CD4-positive, alpha-beta T cell treated with Interleukin-17A for 1 hour (primary cell): ENCODE measurements at regions not wholly inside any gene's neighbourhood (a gene's known extent, or its start where the extent isn't known, plus 50 kb on each side); places are given as distances from the start of the nearest gene placed in this dataset.

Experiments used
- DNase-seq: peaks from one replicate; pipeline ENCODE4 v3.0.0-alpha.2; 2020

DNA sequence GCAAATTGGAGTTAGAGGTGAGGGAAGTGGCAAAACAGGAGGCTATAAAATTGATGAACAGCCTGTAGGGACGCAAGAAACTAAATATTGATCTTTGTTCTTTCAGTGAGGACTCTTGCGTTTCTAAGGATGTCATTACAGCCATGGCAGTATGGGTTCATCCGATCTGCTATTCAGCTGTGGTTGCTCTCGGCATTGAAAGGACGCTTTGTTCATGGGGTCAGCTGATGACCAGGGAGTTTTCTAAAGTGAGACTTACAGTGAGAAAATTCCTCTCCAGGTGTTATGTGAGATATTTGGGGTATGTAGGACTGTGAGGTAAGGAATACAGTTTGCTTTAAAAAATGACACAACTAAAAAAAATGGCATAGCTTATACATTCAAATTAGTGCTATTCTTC lies 52.7 kb upstream of the PELI1 start:
- DNase-seq = no peak

DNA sequence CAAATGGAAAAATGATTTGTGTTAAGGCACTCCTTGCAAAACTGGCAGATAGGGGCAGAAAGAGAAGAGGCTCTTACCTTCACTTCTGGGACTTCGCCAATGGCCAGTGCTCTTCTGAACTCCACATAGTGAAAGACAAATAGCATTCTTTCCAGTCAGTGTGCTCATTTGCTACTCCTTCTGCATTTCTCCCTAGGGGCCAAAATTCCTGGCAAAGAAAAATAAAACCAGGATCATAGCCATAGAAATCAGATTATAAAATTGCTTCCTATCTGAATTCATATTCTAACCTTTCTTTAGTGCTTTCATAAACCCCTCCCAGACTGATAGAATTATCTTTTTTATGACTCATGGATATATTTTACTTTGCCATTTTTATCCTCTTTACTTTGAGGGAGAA lies 56.9 kb upstream of the PELI1 start:
- DNase-seq = no peak

DNA sequence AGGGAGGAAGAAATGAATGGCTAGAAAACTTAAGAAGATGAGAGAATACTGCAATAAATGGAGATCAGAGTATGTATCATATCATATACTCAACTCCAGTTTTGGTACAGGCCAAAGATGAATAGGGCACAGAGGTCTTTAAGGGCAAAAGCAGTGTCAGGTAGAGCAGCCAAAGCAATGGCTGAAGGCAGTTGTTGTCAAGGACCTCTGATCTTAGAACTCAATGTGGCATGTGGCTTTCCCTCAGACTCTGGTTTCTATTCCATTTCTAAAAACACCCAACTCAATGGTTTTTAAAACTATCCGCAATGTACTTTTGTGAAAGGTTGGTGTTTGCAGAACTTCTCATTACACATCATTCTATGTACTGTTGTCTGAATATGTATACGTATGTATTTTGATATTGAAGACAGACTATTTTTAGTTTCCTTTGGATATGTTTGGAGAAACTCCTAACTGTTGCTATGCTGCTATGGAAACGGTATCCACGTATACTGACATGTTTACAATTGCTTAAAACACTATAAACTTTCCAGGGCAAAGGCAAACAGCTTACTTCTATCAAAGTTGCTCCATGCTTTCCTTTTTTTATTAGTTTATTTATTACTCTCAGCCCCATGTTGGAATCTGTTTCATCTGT lies 58.1 kb upstream of the PELI1 start:
- peak; percentile 58 for DNase-seq

DNA sequence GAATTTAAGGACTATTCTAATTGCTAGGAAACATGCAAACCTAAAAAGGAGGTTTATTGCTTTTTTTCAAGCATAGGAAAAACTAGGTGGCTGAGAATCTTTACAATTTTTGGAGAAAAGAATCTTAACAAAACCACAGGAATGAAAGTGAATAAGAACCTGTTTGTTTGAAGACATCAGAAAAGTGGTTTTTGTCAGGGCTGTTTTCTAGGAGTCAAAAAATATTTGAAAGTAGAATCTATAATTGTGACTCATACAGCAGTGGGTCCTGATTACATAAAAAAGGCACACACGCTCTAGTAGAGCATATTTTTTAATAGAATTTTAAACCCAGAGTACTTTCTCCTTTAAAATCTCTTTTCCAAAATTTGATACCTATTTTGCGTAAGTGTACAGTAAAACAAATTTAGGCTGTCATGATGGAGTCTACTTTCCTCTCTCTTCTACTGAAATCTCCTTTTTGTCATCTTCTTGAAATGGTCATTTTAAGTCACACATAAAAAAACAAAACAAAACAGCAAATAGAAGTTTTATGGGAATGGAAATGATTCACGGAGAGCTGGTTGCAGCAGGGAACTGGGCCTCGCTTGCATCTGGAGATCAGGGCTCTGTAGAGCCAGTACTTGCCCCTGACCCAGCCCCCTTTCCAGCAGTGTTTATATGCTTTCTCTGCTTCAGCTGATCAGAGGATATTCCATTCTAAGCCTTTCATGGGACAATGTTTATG lies 59.1 kb upstream of the PELI1 start:
- DNase-seq = peak; percentile 27

DNA sequence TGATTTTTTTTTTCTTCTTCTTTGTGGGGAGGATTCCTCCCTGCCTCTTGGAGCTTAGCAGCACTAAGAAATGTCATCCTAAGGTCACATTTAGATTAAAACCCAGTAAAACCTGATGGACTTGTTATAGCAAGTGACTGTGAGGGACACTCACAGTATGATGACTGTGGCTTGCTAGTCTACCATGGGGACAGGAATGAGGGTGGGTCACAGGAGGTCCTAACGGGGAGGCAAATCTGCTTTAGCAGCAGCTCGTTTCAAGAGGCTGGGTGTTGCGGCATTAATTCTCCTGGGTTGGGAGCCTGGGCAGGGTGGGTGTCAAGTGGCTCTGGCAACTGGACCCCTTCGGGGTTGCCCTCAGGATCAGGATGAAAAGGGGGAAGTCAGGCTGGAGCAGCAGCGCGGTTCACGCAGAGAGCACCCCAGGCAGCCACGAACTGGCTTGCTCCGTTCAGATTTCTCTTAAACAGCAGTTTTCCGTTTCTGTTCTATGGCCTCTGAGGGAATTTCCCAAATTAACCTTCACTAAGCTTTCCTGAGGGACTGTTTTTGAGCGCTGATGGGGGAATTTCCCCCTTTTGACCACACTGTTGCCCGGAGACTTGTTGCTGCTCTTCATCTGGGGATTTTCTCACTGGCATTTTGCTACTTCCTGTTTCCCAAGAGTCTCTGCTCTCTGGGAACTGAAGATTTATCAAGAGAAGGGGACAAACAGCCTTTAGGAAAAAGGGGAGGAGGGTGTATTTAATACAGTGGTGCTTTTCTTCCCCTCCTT lies 59.8 kb upstream of the PELI1 start:
- peak; percentile 87 for DNase-seq

DNA sequence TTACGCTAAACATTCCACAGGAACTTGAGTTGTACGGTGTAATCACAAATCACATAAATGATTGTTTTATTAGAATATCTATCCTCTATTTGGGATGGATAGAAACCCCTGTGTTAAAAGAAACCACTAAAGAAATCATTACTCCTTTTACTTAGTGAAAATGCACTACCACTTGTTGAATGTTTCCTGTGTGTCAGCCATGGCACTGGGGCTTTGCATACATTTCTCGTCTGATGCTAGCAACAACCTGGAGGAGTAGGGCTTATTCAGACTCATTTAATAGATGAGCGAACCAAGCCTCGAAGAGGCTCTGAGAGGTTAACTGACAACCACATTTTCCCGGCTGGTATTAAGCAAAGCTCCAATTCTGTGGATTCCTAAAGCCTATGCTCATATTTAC lies 60.5 kb upstream of the PELI1 start:
- DNase-seq = peak; percentile 38

DNA sequence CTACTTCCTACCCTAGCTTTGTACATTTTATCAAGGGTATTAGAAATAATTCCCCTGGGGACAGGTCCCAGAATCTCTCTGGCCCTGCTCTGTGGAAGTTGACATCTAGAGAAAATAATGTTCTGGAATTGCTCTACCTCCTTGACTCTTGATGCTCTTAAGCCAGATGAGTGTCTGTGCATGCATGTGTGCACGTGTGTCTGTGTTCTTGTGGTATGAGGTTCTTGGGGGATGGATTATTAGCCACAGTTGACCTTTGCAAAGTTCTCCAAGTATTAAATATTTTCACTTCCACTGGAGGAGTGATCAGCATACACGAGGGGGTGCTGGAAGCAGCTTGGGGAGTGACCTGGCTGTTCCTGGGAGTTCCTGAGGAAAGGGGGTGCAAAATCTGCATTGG lies 61.2 kb upstream of the PELI1 start:
- no peak for DNase-seq

DNA sequence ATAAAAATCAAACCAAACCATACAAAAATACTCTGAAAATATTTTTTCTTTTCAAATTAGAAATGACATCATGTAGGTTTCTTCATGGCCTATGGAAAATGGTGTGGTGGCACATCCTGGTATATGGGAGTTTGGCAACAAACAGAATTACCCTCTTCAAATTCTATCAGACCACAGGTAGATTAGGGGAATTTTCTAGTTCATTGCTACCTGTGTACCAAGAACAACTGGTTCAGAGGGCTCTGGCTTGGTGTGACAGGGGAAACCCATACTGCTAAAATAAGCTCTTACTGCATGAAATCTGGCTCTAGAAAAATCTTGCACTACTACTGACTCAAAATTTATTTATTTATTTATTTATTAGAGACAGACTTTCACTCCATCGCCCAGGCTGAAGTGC lies 63.4 kb upstream of the PELI1 start:
- DNase-seq = peak; percentile 63

DNA sequence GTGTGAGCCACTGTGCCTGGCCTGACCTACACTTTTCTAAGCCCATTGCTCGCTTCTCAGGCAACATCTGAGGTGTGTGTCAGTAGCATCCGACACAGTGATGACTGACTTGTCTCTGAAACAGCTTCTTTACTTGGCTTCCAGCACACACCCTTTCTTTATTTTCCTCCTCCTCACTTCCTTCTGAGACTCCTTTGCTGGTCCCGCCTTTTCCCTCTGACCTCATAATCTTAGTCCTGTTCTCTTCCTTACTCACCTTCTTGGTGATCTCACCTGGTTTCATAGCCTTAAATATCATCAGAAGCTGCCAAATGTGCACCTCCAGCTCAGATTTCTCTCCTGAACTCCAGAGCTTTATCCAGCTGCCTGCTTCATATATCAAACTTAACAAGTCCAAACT lies 66.6 kb upstream of the PELI1 start:
- DNase-seq = no peak

DNA sequence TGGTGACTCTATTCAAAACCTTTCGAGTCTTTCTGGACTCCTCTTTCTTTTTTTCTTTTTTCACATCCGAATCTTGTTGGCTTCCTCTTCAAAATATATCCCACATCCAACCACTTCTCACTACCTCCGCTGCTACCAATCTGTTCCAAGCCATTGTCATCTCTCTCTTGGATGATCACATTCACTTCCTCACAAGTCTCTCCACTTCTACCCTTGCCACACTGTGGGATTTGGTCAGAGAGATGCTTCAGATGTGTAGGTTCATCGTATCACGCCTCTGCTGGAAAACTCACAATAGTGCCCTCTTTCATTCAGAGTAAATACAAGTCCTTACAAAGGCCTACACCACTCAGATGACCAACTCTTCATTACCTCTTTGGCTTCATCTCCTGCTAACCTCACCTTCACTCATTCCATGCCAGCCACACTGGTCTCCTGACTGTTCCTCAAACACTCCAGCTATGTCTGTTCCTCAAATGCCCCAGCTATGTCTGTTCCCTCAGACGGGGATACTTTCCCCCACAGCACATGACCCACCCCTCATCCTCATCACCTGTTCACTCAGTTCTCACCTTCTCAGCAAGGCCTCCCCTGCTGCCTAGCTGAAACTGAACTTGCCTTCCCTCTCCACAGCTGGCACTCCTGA lies 67.2 kb upstream of the PELI1 start:
- DNase-seq = no peak

DNA sequence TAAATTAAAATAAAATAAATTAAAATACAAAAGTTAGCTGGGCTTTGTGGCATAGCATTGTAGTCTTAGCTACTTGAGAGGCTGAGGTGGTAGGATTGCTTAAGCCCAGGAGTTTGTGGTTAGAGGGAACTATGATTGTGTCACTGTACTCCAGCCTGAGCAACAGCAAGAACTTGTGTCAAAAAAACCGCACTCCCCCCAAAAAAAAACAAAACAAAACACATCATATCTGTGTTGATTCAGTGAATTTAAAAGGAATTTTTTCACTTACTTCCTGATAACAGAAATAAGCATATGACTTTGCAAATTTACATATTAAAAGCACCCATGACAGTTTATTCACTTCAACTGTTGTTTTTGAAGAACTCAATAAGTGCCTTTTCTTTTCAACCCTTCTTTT lies 68.1 kb upstream of the PELI1 start:
- DNase-seq = peak; percentile 60

DNA sequence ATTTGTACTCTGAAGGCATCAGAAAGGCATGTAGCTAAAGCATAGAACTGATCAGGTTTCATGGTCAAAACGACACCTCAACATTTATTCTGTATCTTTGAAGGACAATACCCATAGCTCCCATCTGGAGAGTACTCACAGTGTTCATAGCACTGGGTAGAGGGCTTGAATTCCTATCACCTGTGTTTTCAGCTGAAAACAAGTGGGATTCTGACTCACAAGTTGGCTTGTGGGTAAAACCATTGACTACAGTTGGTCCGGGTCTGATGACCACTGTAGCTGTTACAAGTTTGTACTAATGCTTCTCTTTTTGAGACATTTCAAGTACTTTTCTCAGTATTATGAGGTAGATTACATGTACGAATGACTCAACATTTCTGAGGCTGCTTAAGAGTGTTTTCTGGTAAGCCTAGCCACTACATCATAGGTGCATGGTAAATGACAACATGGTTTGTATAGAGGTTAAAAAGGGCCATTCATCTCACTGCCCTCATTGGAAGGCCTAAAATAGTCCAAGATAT lies 68.6 kb upstream of the PELI1 start:
- DNase-seq = peak; percentile 20

DNA sequence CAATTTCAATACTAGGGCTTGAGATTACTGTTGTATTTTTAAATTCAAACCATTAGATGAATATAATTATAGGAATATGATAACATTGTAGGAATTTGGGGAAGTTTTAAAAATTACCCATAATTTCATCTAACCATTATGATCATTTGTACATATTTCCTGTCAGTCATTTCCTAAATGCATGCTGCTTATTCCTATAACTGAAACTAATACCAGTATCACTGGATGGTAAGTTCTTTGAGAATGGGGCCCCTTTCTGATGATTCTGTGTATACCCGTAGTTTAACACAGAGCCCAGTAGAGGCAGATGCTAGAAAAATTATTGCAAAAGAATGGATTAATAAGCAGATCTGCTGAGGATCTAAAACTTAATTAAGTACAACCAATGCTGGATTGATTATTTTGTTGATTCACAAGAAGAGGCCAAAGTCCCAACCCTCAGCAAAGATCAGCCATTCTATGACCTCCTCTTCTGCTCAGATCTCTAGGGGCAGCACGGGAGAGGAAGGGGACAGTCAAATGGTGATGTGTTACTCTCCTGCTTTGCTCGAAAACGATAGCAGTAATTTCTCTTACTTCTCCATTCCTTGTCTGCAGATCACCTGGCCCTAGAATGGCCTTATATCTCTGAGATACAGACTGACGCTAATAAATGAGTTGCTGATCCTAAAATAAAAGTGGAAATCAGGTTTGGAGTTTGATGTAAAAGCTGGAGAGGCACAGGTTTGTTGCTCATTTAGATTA lies 69.5 kb upstream of the PELI1 start:
- peak; percentile 28 for DNase-seq

DNA sequence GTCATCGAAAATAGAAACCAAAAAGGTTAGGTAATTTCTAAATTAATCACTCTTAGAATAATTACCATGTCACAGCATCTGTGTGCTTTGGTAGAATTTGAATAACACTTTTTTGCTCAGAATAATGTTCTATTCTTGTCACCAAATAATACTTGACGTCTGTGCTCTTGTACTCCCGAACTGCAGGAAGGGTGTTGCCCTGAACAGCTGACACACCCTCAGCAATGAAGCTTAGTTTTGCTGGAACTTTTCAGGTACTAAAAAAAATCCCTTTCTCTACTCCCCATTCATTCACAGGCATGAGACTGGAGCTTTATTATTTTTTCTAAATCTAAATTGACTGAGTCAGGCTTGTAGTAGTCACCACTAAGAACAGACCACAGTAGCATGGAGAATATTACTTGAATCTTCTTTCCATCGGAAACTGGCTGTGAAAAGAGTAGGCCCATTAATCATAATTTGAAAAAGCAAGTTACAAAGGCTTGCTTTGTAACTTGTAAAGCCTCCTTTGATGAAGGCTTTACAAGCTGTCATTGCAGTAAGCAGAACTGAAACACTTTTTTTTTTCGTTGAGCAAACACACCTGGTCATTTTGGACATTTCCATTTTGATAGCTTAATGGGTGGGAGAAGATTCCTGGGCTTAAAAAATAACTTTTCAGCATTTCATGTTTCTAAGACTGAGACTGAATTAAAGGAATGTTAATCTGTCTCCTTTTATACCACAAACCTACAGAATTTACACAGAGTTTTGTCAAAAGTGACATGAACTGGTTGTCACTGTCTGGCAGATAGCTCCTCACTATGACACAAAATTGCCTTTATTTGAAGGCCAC lies 70.3 kb upstream of the PELI1 start:
- peak; percentile 75 for DNase-seq

DNA sequence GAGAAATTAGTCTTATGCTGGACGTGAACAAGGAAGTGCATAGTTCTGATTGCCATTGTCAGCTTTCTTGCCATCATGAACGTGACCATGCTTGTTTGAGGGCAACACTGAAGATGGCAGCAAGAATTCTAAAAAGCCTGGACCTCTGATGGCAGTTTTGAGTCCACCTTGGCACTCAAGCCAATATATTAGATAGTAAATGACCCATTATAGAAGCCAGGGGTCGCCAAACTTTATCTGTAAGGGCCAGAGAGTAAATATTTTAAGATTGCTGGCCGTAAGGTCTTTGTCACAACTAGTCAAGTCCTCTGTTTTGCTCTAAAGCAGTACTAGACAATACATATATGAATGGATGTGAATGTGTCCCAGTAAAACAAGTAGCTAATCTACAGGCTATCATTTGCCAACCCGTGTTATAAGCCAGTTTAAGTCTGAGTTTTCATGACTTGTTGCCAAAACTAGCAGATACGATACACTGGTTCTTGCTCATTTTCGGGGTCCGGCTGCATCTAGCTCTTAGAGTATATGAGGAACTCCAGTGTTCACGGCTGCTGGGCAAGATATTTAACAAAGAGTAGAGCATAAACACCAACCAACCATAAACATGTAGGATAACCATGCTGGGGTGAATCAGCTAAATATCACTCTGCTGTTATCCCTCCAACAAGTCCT lies 73.1 kb upstream of the PELI1 start:
- DNase-seq = no peak

DNA sequence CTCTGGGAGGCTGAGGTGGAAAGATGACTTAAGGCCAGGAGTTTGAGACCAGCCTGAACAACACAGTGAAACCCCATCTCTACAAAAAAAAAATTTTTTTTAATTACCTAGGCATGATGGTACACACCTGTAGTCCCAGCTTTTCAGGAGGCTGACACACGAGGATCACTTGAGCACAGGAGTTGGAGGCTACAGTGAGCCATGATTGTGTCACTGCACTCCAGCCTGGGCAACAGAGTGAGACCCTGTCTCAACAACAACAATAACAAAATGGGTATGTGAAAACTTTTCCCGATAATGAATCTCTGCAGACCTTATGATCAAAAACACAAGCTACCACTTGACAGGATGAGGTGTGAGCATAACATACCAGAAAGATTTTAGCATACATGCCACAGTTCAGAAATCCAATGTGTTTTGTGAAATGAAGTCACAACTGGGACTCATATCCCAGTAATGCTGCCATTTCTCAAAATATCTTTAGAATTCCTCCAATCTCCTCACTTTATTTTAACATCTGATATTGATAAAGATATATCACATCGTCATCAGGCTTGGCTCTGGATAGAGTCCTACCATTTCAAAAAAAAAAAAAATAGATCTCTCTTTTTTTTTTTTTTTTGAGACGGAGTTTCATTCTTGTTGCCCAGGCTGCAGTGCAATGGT lies 74.0 kb upstream of the PELI1 start:
- DNase-seq = no peak

DNA sequence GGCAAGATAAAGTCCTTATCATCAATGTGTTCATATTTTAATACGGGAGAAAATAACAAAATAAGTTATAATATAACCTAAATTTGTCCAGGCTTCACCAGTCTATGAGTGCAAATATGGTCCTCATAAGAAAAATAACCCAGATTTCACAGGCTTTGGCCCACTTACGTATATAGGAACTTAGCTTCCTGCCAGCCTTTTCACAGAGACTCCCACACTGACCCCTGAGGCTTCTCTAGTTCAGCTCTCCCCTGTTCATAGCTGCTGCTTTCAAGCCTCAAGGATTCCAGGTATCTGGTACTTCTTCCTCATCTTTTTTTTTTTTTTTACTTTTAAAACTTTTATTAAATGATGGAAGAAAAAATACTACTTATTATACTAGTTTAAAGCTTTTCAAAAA lies 74.9 kb upstream of the PELI1 start:
- DNase-seq = no peak

DNA sequence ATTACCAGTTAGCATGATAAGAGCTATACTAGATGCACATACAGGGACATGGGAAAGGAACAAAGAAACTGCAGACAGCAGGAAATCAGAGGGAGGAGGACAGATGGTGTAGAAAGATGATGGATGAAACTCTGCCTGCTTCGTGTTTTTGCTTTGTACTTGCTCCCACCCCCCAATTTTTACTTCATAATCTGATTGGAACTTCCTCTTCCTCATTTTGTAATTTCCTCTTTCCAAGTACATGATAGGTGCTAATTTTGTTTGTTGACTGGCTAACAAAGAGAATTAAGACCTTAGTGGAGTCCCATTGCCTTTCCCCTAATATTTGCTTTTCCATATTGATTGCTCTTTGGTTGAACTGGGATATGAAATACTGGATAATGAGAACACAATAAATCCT lies 76.0 kb upstream of the PELI1 start:
- no peak for DNase-seq

DNA sequence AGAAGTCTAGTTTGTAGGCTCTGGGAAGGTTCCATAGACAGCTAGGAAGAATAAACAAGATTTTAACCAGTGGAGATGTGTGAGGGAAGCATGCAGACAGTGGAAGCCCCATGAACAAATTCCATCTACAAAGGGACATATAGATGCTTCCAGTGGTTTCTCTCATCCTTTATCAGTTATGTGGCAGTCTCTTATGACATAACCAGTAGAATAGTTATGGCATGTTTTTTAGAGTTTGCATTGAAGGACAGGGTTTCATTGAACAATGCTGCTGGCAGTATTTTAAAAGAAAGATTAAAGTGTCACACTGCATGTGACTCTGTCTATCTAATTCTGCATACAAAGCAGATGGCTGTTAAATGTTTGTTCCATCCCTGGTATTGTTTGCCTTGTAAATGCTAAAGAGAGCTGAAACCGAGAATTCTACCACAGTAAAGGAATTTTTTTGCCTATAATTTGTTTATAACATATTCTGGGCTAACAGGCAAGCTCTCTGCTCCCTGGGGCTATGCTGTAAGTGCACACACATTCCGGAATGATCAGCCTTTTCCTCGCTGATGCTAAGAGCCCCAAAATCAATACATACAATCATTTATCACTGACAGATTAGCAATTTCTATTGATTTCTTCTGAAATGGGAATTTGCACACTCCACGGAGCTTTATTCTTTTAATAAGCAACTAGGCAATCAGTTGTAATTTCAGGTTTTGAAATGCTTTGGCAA lies 76.8 kb upstream of the PELI1 start:
- DNase-seq = no peak

DNA sequence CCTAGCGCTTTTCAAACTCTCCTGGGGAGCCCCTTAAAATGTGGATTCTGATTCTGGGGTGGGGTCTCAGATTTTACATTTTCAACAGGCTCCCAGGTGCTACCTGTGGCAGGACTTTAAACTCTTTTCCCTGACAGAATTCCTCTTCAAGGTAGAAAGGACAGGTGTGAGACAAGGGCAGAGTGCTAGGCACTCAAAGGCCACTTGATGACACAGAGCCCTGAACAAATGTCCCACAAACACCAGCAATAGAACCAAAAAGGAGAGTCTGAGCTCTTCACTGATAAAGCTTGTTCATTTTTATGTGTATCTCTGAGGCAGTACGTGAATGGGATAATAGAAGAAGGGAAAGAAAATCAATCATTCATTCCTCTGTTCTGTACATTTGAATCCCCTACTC lies 77.7 kb upstream of the PELI1 start:
- DNase-seq = no peak
